KG1 (cell line): ENCODE measurements at regions not wholly inside any gene's neighbourhood (a gene's known extent, or its start where the extent isn't known, plus 50 kb on each side); places are given as distances from the start of the nearest gene placed in this dataset.

Experiments
- DNase-seq: peaks from one replicate; lab custom pipeline; 2025; lab: John Stamatoyannopoulos, UW

DNA sequence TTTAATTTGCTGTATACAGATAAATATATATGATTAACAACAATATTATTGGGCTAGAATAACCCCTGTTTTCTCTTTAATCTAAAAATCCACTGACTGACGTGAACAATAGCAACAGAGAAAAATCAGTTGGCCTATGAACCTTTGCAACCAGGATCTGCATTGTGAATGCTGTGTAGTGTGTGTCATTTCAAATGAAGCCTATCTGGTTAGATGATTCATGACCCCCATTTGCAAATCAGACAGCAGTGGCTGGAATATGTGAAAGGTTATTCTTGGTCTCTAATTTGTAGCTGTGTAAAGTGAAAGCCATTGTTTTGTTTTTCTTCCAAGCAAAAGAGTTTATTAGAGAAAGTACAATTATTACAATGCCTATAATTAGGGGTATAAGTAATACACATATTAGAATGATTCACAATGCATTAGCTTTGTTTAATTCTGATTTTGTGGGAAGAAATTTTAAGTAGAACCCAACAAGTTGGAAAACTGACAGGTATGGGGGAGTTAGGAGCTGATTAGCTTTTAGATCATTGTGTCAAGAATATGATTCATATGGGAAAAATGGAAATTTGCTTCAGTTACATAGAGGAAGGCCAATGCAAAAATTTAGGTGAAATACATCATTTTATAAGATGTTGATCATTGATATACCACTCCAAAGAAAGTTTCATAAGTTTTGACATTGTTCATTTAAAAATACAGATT lies 1362.2 kb upstream of the TMEFF2 start:
- DNase-seq: no peak

DNA sequence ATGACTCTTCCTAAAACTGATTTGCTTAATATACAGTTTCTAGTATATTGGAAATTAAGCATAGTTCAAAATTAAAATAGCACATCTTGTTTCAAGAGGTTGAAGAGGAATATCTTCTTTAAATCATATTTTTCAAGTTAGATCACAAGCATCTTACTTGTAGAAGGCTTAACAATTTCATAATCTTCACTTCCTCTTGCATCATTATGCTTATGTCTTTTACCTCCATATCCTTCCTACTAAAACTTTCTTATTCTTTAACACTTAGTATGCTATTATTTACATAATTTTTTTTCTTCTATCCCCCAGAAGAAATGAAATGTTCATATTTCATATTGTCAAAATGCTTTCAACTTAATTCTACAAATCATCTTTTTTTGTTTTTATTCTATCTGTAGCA lies 1354.9 kb upstream of the TMEFF2 start:
- no peak for DNase-seq

DNA sequence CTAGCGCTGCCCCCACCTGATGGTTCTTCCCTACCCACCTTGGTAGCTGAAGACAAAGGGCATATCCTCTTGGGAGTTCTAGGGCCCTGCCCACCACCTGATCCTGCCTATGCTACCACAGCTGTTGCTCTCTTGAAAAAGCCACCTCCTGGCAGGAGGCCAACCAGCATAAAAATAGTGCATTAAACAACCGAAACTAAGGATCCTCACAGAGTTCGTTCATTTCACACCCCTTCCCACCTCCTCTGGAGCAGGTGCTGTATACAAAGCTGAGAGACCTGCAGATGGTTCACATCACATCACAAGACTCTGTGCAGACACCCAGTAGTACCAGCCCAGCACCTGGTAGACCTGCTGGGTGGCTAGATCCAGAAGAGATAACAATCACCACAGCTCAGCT lies 1348.0 kb upstream of the TMEFF2 start:
- DNase-seq: no peak

DNA sequence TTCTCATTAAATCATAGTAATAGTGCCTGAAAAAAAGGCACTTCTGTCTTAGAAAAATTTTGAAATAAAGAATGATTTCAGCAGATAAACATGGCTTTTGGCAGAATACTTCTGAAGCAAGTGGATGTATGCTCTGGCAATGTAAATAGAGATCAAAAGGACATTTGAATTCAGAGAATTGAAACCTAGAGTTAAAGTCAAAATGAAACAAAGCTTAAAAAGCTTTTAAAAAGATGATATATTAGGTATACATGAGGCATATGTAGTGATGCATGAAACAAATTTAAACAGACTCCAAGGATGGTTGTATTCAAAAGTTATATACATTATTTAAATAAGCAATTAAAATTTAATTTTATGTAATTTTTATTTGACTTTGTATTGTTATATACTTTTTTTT lies 1344.5 kb upstream of the TMEFF2 start:
- DNase-seq: no peak

DNA sequence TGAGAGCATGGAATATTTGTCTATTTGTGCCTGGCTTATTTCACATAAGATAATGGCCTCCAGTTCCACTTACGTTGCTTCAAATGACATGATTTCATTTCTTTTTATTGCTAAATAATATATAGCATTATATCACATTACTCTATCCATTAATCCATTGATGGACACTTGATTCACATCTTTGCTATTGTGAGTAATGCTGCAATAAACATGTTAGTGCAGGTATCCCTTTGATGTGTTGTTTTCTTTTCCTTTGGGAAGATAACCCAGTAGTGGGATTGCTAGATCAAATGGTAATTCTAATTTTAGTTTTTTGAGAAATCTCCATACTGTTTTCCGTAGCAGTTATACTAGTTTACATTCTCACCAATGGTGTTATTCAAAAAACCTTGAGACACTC lies 1343.3 kb upstream of the TMEFF2 start:
- no peak for DNase-seq

DNA sequence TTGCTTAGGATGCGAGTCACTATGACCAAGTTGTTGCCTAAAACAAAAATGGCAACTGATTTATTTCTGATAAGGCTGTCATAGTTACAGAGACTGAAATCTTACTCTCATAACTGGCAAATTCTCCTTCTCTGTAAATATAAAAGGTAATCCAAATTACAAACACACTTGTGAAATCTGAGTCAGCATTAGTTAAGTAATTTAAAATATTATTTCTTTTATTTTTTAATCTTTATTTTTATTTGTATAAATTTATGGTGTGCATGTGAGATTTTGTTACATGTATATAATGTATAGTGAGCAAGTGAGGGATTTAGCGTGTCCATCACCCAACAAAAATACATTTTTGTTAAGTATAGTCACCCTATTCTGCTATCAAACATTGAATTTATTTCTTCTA lies 1342.8 kb upstream of the TMEFF2 start:
- DNase-seq: no peak

DNA sequence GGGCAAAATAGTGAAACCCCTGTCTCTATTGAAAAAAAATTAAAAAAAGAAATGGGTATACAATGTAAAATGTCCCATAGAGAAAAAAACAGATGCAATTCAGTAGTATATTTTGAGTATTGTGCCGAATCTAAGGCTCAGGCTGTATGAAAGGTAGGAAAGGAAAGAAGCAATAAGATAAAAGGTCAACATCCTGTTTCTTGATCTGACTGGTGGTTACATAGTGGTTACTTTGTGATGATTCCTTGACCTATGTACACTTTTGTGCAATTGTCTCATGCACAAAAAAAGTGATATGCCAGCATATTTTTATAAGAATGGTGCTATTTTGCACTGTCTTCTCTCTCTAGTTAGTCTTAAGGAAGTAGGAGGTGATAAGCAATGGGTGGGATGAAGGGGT lies 1333.7 kb upstream of the TMEFF2 start:
- no peak for DNase-seq

DNA sequence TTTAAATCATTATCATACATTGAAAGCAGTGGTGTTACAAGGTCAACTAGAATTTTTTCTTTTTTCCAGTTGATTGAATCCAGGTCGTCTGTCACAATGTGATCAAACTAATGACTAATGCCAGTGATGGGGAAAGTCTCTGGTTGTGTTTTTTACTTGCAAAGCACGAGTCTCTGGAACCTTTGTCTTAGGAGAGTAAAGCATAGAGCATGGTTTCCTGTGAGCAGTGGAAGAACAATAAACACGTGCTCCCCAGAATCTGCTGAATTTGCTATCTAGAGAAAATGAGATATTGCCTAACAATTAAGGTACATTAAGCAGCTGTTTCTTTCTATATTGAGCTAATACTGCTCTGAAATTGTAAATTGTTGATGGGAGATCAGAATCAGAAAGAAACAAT lies 1332.4 kb upstream of the TMEFF2 start:
- no peak for DNase-seq

DNA sequence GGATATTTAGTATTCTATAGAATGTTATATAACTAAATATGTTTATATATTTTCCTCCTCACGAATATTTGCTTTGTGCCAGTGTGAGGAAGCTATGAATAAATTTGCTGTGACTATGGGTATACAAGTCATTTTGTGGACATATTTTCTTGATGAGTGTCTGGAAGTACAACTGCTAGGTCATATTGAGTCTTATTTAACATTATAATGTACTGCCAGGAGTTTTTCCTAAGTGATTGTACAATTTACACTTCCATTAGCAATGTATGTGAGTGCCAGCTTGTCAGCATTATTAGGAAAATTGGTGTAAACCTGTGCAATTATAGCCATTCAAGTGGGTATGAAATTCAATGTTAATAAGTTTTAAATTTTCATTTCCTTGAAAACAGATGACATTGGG lies 1328.9 kb upstream of the TMEFF2 start:
- no peak for DNase-seq

DNA sequence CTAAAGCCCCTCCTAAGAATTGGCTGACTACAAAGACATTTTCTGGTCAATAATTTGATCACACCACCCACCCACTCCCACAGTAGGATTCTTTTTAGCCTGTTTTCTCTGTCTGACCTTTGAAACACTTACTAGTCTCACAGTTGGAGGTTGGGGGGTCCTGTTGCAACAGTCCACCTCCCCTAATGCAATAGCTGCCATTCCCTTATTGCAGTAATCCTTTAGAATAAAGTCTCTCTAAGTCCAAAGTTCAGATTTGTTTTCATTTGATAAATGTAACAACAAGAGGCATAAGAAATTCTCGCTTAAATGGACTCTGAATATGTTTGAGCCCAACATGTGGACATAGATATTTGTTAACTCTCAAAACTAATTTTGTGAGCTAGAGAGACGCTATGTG lies 1326.8 kb upstream of the TMEFF2 start:
- no peak for DNase-seq

DNA sequence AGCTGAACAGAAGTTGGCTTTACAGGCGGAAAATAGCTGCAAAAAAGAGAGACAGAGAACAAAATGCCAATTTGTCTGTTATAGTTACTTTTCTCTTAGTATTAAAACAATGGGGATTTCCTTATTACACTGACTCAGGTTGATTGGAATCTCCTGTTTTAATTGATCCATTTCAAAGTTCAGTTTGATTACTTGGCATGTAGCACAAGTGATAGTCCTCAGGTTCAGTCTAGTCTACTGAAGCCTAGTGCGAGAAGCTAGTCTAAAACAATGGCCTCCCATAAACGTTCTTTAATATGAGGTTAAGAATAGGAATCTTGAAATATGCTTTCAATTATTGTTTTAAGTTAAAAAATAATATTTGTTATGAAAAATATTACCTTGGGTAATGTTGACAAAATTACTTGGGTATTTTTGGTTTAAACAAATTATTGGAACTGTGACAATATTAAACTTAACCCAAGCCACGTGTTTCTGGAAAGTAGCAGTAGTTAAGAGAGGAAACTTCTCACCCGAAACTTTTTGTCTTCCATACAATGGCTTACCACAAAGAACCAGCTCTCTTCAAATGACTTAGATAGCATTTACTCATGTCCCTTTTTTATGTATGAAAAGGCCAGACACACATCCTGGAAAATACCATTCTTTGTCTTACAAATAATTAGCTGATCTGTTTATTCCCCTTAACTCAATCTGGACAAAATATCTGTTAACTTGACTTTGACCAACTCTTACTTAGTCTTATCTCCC lies 1326.2 kb upstream of the TMEFF2 start:
- DNase-seq: no peak

DNA sequence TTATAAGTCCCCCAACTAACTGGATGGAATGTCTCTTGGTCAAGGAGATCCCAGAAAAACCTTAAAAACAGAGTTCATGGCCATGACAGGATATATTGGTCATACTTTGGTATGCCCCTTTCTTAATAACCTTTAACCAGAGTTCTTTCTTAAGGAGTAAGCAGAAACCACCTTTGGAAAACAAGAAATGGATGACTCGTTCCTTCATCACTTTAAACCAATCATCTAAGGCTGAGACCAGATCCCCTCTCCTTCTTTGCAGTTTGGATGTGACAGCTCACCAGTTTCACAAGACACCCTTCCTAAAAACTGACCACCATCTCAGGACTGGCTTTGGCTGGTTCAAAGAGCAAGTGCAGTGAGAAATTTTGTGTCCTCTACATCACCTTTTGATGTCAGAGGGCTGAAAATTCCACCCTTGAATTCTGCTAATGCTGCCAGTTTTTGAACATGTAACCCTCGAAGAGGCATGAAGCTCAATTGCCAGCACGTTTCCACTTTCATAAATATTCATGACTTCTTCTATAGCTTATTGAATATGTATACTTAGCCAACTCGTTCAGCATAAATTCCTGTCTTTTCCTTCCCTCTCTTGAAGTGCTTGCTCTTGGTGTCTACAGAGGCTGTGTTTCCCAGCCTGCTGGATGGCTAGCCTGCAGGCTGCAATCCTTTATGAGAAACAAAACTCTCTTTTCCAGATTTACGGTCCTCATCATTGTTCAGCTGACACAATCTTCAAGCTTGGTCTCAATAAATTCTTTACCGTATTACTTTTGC lies 1323.5 kb upstream of the TMEFF2 start:
- no peak for DNase-seq

DNA sequence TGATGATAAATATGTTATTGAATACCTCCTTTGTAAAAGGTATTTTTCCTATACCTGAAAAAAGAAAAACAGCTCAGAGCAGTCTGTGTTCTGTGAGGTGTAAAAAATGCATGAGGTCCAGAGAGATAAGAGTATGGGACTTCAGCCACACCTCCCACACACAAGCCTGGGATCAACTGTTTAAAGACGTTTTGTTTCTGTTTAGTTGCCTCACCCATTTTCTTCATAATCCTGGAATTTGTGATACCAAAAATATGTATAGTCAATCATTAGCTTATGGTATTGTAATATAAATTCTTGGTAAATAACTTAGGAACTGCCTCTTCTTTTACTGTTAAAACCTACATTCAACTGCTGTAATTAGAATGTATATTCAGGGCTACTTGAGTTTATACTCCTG lies 1322.9 kb upstream of the TMEFF2 start:
- DNase-seq: no peak

DNA sequence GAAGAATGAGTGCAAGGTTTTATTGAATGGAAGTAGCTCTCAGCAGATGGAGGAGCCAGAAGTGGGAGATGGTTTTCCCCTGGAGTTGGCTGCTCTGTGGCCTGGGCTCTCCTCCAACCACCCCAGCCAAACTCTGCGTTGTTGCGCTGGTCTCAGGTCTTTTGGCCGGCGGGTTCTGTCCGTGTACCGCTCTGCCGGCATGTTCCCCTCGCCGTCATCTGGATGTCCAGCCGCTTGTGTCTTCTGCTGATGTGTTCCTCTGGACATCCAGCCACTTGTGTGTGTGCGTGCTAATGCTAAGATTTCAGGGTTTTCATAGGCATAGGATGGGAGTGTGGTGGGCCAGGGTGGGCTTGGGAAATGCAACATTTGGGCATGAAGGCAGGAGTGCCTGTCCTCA lies 1311.3 kb upstream of the TMEFF2 start:
- DNase-seq: no peak

DNA sequence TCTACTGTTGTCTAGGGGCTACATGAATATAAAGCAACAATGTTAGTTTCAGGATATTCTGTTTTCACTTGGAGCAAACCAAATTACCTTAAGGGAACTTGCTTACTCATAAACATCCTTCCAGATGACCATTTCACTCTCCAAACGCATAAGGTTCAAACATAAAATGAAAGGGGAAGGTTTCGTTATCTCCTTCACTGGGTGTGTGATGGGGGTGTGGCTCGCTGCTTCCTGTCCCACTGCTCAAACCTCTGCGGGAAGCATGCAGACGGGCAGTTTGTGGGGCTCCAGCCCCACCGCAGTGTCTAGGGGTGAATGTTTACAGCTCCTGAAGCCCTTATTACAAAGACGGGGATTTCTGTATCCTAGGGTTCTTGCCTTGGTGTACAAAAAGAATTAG lies 1310.9 kb upstream of the TMEFF2 start:
- no peak for DNase-seq

DNA sequence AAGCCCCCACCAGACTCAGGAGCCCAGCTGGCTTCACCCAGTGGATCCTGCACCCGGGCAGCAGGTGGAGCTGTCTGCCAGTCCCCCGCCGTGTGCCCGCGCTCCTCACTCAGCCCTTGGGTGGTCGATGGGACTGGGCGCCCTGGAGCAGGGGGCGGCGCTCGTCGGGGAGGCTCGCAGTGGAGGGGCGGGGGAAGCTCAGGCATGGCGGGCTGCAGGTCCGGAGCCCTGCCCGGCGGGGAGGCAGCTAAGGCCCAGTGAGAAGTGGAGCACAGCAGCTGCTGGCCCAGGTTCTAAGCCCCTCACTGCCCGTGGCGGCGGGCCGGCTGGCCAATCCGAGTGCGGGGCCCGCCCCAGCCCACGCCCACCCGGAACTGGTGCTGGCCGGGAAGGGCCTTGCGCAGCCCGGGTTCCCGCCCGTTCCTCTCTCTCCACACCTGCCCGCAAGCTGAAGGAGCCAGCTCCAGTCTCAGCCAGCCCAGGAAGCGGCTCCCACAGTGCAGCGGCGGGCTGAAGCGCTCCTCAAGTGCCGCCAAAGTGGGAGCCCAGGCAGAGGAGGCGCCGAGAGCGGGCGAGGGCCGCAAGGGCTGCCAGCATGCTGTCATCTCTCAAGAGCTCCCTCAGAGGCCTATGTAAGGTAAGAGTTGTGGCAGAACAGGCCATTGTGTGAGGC lies 1307.8 kb upstream of the TMEFF2 start:
- DNase-seq: no peak

DNA sequence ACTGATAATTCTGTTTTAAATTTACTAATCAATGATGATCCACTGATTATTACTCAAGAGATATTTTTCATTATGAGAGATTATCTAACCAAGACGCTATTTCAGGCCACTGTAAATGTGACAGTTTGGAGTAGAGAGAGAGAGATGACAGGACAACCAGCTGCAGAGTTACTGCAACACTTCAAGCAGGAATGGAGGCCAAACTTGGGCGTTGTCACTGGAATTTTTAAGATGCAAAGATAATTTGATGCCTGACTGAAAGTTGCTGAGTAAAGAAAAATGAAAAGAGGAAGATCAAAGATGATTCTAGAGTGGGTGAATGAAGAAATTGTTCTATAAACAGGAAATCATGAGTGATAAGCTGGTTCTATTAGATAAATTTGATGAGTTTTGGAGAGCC lies 1302.1 kb upstream of the TMEFF2 start:
- no peak for DNase-seq

DNA sequence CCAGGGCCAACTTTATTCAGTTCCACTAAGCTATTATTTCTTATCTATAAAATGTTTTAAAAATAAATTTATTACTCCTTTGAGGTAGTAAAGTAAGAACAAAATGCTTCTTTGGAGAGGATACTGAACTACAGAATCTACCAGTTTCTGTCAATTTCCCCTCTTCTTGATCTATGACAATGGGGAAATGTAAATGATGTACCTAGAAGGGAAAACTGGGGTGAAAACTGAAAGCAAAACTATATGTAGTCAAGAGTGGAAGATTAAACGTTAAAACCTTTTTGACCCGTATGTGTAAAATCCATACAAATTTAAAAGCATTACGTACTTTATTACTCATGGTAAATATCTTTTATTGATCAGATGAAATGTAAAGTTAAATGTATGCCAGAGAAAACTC lies 1287.8 kb upstream of the TMEFF2 start:
- DNase-seq: no peak

DNA sequence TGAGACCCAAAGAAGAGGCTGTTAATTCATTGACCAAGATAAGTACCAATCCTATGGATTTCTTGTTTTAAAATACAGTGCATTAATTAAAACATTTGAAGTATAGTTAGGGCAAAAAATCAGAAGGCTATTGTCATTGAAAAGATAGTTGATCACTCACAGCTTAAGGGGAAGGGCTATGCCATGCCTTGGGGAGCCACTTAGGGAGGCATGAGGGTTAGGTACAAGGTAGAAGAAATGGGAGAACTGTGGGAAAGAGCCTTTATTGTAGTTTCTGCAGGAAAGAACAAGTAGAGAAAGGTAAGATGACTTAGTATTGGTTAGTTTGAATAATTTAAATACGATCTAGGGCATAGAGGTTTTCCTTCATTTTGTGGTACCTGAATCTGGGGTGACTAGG lies 1285.5 kb upstream of the TMEFF2 start:
- DNase-seq: no peak

DNA sequence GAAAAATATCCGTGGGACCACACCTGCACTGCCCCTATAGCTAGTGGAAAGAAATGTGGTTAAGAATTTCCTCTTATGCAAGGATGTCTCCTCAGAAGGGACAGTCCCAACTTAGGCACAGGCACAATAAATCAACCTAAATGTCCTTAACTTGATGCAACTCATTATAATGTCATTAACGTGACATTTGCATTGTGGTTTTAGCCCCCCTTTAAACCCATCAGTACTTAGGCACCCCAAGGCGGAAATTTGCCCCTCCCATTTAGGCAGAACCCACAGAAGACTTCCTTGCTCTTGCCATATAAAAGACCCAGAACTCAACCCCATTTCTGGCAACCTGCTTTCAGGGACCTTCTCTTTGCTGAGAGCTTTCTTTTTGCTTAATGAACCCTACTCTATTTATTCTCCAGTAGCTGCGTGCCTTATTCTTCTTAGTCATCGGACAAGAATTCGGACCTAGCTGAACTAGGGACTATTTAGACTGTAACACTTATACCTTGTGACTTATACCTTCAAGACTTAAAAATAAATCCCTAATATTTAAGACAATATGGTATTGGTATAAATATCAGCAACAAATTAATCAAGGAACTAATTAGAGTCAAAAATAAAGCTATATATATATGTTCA lies 1281.6 kb upstream of the TMEFF2 start:
- DNase-seq: peak; percentile 21

DNA sequence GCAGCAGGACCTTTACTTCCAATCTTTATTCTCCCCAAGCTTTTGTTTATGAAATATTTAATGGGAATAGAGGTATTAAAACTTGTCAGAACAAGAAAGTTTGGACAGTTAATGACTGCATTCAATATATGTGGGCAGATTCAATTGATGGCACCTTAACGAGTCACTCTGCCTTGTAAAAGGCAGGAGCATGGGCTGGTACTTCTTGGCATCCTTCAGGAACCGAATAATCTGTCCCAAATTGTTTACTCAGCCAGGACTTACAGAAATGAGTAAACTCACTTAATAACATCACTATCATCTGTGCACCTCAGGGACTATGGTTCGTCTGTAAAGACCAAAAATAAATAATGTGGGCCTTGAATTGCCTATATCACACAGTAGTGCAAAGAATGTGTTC lies 1280.3 kb upstream of the TMEFF2 start:
- no peak for DNase-seq

DNA sequence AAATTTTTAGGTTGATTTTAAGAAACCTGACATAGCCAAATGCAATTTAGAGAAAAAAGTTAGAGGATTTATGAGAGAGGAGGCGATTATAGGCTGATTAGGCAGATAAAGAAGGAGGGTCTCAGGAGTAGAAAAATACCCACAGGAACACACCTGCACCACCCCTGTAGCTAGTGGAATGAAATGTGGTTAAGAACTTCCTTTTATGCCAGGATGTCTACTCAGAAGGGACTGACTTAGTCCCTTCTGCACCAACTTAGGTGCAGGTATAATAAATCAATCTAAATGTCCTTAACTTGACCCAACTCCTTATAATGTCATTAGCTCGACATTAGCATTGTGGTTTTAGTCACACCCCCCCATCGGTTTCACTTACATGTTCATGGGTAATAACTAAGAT lies 1274.5 kb upstream of the TMEFF2 start:
- DNase-seq: no peak
